ENCODE measurements at regions not wholly inside any gene's neighbourhood (a gene's known extent, or its start where the extent isn't known, plus 50 kb on each side); places are given as distances from the start of the nearest gene placed in this dataset.

GRCh38 chr17:73724990-73725389 is 80.7 kb upstream of the SDK2 start:
- Histone ChIP-seq H3K9me3 (ENCODE audit: low read length) (no peaks in the 10 kb centered on the region), H3F3A (ENCODE audit: insufficient read depth, low read length) (no peaks in the 10 kb centered on the region), H3K79me2 (ENCODE audit: insufficient read depth, low read length) (no peaks in the 10 kb centered on the region), H3K27ac (ENCODE audit: low read depth, low read length, poor library complexity, severe bottlenecking) (no peak overlapping the region), H3K4me2 (ENCODE audit: low read length) (no peak overlapping the region), H3K36me3 (ENCODE audit: insufficient read depth, low read length) (no peaks in the 10 kb centered on the region), H2AFZ (ENCODE audit: low read length) (no peak overlapping the region), H3K9ac (ENCODE audit: low read length) (no peak overlapping the region), H3K27me3 (ENCODE audit: insufficient read depth, low read length) (peaks cover 7% of the 10 kb centered on the region; the same call in 1 of the 2 replicates), H3K9me2 (ENCODE audit: low read depth, low read length) (no peaks in the 10 kb centered on the region), H4K20me1 (ENCODE audit: insufficient read depth, low read length) (no peaks in the 10 kb centered on the region), H3K4me3 (ENCODE audit: low read depth, low read length, poor library complexity, severe bottlenecking) (no peak overlapping the region), H3K4me1 (ENCODE audit: insufficient read depth, low read length, severe bottlenecking) (no peaks in the 10 kb centered on the region)
- TF ChIP-seq EZH2 (IDR thresholded peaks at IDR 0.05; ENCODE audit: borderline replicate concordance, low read length): no peak
- TF ChIP-seq, protein P1, sequence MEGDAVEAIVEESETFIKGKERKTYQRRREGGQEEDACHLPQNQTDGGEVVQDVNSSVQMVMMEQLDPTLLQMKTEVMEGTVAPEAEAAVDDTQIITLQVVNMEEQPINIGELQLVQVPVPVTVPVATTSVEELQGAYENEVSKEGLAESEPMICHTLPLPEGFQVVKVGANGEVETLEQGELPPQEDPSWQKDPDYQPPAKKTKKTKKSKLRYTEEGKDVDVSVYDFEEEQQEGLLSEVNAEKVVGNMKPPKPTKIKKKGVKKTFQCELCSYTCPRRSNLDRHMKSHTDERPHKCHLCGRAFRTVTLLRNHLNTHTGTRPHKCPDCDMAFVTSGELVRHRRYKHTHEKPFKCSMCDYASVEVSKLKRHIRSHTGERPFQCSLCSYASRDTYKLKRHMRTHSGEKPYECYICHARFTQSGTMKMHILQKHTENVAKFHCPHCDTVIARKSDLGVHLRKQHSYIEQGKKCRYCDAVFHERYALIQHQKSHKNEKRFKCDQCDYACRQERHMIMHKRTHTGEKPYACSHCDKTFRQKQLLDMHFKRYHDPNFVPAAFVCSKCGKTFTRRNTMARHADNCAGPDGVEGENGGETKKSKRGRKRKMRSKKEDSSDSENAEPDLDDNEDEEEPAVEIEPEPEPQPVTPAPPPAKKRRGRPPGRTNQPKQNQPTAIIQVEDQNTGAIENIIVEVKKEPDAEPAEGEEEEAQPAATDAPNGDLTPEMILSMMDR (IDR thresholded peaks at IDR 0.05; ENCODE audit: low read length): no peak

DNA sequence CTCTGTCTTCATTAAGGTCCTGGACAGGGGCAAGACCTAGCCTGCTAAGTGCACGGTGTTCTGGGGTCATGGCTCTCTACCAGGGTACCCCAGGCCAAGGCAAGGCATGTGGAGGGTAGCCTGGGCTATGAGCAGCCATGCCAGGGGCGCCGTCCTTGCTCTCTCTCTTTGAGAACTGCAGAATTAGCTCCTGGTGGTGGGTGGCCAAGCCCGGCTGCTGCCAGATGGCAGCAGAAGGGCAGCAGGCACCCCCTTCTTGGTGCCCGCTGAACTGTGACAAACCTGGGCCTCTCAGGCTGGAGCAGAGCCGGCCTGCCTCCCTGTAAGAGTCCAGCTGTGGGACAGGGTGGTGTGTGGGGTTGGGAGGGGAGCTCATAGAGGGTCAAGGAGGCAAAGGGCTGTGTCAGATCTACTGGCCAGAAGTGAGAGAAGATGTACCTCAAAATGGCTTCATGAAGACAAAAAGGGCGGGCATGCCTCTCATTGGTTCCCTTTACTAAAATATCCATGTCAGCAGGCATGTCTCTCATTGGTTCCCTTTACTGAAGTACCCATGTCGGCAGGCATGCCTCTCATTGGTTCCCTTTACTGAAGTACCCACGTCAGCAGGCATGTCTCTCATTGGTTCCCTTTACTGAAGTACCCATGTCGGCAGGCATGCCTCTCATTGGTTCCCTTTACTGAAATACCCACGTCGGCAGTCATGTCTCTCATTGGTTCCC is 81.7 kb upstream of the SDK2 start:
- H3K9ac ChIP-seq (ENCODE audit: low read length): no peak overlapping the region
- no peaks in the 10 kb centered on the region for H3K4me1 ChIP-seq (ENCODE audit: insufficient read depth, low read length, severe bottlenecking)
- no peaks in the 10 kb centered on the region for H3K9me3 ChIP-seq (ENCODE audit: low read length)
- no peaks in the 10 kb centered on the region for H3K9me2 ChIP-seq (ENCODE audit: low read depth, low read length)
- TF ChIP-seq, protein P1 (IDR thresholded peaks at IDR 0.05; ENCODE audit: low read length): no peak
- no peak for TF ChIP-seq EZH2 (IDR thresholded peaks at IDR 0.05; ENCODE audit: borderline replicate concordance, low read length)
- H3K4me2 ChIP-seq (ENCODE audit: low read length): no peak overlapping the region
- H4K20me1 ChIP-seq (ENCODE audit: insufficient read depth, low read length): no peaks in the 10 kb centered on the region
- peaks cover 9% of the 10 kb centered on the region; the same call in 1 of the 2 replicates for H3K27me3 ChIP-seq (ENCODE audit: insufficient read depth, low read length)
- no peak overlapping the region for H3K4me3 ChIP-seq (ENCODE audit: low read depth, low read length, poor library complexity, severe bottlenecking)
- H3K36me3 ChIP-seq (ENCODE audit: insufficient read depth, low read length): no peaks in the 10 kb centered on the region
- H2AFZ ChIP-seq (ENCODE audit: low read length): no peak overlapping the region
- H3F3A ChIP-seq (ENCODE audit: insufficient read depth, low read length): no peaks in the 10 kb centered on the region
- H3K79me2 ChIP-seq (ENCODE audit: insufficient read depth, low read length): no peaks in the 10 kb centered on the region
- H3K27ac ChIP-seq (ENCODE audit: low read depth, low read length, poor library complexity, severe bottlenecking): no peak overlapping the region

- Histone ChIP-seq H3K9ac (ENCODE audit: low read length) (no peak overlapping the region), H3K36me3 (ENCODE audit: insufficient read depth, low read length) (no peaks in the 10 kb centered on the region), H3K27me3 (ENCODE audit: insufficient read depth, low read length) (peaks cover 5% of the 10 kb centered on the region; the same call in 1 of the 2 replicates), H3F3A (ENCODE audit: insufficient read depth, low read length) (no peaks in the 10 kb centered on the region), H3K4me3 (ENCODE audit: low read depth, low read length, poor library complexity, severe bottlenecking) (no peak overlapping the region), H2AFZ (ENCODE audit: low read length) (no peak overlapping the region), H3K4me2 (ENCODE audit: low read length) (no peak overlapping the region), H3K4me1 (ENCODE audit: insufficient read depth, low read length, severe bottlenecking) (no peaks in the 10 kb centered on the region), H3K9me3 (ENCODE audit: low read length) (no peaks in the 10 kb centered on the region), H4K20me1 (ENCODE audit: insufficient read depth, low read length) (no peaks in the 10 kb centered on the region), H3K27ac (ENCODE audit: low read depth, low read length, poor library complexity, severe bottlenecking) (no peak overlapping the region), H3K9me2 (ENCODE audit: low read depth, low read length) (no peaks in the 10 kb centered on the region), H3K79me2 (ENCODE audit: insufficient read depth, low read length) (no peaks in the 10 kb centered on the region)
- TF ChIP-seq, protein P1 (IDR thresholded peaks at IDR 0.05; ENCODE audit: low read length): no peak
- no peak for TF ChIP-seq EZH2 (IDR thresholded peaks at IDR 0.05; ENCODE audit: borderline replicate concordance, low read length)
Measured at GRCh38 chr17:73727941-73728340, 83.7 kb upstream of the SDK2 start.

Data from OCI-LY1 (cell line).